Ramos (cell line): ENCODE measurements at regions not wholly inside any gene's neighbourhood (a gene's known extent, or its start where the extent isn't known, plus 50 kb on each side); places are given as distances from the start of the nearest gene placed in this dataset.

Source experiments
- in situ Hi-C: fragments of 300-500 bp; cut with MboI; formaldehyde crosslinking; loops from one replicate; pipeline ENCODE4 v1.14.3; 2022; ENCODE audit warnings: low sequenced_read_pairs; ENCODE audit not compliant: unreplicated experiment

- in situ Hi-C loops = no loop called here
Observed at GRCh38 chr7:155996718-155997280, 184.5 kb upstream of the SHH start.

- in situ Hi-C loops = no loop called here
Observed at GRCh38 chr7:155995183-155995612, 182.9 kb upstream of the SHH start.

DNA sequence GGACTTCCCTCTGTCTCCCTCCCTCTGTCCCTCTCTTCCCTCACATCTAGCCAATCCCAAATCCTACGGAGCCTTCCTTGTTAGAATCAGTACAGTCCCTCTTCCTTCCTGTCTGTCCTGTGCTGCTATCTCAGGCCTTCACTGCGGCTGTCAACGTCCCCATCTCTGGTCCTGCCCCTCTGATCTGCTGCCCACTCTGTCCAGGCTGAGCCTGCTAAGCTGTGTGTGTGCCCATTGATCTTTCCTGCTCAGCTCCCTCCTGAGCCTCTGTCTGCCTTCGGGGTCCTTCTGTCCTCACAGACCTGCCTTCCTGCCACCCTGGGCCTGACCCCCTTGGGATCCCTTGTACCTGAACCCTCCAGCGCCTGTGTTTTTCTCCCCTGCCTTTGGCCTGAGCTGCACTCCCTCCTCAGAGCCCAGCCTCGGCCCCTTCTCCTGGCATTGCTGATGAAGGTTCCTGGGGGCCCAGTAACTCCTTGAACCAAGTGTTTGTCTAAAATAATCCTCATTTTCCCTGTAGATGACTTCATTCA, 182.1 kb upstream of the SHH start:
- in situ Hi-C loops = no loop called here

DNA sequence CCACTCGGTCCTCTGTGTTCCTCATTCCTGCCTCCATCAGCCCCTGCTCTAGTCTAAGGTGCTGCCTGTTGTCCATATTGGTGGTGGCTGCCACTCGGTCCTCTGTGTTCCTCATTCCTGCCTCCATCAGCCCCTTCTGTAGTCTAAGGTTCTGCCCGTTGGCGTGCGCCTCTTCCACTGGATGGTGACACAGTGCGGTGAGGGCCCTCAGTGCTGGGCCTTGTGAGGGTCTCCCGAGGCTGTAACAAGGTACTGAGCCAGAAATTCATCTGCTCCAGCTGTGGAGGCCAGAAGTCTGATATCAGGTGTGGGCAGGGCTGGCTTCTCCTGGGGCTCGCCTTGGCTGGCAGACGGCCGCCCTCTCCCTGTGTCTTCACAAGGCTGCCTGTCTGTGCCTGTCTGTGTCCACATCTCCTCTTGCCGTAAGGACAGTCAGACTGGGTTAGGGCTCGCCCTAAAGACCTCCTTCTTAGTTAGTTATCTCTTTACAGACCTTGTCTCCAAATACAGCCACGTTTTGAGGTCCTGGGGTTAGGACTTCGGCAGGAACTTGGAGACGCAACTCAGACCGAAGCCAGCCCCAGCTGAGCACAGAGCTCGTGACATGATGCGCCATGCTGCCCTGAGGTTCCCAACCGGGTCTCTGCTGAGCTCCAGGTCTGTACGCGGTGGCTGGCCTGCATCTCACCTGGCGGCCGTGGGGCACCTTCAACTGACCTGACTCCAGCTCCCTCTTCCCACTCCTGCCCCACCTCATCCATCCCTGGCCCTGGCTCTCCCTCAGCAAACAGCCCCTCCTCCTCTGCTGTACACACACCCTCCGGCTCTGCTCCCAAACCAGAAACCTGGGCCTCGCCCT, 181.4 kb upstream of the SHH start:
- in situ Hi-C loops = no loop called here

DNA sequence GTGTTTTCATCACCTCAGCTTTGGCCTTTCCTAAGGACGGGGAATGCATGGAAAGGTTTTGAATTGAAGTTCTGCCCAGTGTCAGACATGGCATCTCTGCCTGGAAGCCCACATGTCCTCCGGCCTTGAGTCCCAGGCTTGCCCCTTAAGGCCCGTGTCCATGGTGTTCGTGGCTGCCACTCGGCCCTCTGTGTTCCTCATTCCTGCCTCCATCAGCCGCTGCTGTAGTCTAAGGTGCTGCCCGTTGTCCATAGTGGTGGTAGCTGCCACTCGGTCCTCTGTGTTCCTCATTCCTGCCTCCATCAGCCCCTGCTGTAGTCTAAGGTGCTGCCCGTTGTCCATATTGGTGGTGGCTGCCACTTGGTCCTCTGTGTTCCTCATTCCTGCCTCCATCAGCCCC, 180.7 kb upstream of the SHH start:
- in situ Hi-C loops = no loop called here

DNA sequence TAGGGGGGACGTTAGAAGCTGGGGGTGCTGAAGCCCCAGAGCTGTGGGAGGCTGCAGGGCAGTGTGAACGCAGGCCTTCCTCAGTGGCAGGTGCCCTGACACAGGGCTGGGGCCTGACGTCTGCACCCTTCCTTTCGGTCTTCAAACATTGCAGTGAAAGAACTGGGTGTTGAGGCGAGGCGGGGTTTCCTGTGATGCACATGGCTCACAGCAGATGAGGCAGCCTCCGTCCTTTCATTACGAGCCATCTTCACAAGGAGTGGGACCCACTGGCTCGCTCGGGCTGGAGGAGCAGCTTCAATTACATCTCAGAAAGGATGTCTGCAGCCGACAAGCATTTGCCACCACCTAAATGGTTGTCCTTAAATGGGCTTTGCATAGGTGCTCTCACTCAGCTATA, 180.3 kb upstream of the SHH start:
- in situ Hi-C loops = no loop called here

- in situ Hi-C loops = no loop called here
Observed at GRCh38 chr7:155992107-155992506, 179.8 kb upstream of the SHH start.

- in situ Hi-C loops = no loop called here
Observed at GRCh38 chr7:155991470-155991869, 179.2 kb upstream of the SHH start.

GRCh38 chr7:155988416-155988815, 176.2 kb upstream of the SHH start:
- in situ Hi-C loops = no loop called here

DNA sequence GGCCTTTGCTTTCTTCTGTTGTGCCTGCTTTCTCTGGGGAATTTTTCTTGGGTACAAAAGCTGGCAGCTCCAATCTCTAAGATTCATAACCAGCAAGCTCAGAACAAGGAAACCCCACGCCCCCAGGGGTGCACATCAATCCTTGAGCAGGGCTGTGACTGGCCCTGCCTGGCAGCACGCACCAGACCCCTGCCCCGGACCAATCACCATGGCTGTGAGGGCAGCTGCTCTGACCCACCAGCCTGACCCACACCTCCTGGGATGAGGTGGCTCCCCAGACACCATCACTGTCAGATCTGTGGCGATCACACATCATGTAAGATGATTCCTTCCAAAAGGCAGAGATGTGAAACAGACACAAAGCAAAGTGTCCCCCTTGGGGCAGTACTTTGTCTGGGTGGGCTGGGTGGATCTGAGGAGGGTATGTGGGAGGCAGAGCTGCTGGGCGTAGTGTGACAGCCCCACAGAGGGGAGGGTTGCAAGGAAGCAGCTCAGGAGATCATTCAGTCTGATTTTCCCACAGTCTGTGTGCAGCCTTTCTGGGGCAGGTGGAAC, 175.5 kb upstream of the SHH start:
- in situ Hi-C loops = no loop called here

DNA sequence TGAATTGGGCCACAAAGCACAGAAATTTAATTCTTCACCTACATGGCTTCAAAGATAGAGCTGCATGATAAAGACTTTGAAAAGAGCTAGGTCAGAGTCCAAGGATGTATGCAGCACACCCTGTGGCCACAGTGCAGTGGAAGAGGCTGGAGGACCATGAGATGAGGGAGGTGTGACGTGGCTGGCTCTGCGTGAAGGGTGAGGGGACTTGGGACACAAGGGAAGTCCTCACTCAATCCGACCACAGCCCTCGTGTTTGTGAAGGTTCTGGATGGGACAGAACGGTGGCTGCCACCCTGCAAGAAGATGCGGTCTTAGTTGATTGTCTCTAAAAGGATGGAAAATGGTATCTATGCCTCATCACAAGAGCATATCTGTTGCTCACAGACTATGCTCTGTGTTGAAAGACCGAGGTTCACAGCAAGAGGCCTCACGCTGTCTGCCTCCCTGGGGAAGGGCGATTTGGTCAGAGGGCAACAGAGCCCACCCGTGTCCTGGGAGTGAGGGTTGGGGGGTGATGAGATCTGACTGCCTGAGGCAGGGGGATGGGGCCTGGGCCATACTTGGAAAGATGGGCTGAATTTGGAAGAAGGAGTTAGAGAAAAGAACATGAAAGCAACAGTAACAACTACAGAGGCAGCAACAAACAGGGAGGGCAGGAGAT, 174.4 kb upstream of the SHH start:
- in situ Hi-C loops = no loop called here

DNA sequence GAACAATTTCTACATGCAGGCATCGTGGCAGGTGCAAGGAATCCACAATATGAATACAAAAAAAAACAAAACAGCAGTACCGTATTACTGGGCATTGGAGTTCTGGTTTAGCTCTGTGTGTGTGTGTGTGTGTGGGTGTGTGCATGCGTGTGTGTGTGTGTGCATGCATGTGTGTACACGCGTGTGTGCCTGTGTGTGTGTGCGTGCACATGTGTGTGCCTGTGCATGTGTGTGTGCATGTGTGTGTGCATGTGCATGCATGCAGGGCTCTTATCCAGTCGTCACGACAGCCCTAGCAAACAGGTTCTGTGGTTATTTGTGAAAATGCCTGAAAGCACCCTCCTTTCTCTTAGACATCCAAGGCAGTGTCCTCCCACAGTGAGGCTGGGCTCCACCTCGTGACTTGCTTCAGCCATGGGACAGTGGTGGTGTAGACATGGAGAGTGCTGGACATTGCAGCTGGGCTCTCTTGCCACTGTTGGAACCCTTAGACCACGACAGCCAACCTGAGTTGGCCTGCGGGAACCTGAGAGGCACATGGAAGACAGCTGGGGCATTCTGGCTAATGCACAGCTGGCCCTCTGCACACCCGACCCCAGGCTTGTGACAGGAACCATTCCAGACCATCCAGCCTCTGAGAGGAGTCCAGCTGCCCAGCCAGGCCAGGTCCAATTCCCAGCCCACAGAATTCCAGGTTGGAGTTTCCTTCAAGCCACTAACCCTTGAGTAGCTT, 173.4 kb upstream of the SHH start:
- in situ Hi-C loops = no loop called here

DNA sequence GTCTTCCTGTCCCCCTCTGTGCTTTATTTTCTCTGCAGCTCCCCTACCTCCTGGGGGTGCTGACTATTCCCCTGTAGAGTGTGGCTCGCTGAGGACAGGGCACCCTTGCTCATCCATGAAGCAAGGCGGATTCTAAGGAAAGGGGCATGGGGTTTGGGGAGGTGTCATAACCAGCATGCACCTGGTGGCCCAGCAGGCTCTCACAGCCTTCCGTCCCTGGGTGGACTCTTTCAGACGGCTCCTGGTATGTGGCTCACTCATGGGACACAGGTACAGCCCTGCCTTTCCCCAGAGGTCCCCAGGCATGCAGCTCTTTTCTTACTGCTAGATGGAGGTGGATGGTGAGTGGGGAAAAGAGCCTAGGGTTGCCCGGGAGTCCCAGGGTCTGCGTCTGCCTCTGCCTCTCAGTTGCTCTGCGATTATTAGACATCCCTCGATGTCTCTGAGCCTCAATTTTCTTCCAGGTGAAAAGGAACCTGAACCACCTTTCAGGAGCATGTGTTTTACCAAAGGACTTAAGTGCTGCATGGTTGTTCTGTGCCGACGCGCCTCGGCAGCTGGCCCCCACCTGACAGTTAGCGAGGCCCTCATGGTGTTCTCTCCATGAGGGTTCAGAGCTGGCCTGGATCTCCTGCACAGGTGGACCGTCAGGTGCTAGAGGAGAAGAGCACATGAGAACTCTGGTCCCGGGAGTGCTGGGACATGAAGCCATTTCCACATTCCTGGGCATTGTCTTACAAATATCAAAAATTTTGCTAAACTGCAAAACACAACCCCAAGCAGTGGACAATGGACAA, 172.5 kb upstream of the SHH start:
- in situ Hi-C loops = no loop called here

GRCh38 chr7:155984028-155984580, 171.8 kb upstream of the SHH start:
- in situ Hi-C loops = no loop called here

DNA sequence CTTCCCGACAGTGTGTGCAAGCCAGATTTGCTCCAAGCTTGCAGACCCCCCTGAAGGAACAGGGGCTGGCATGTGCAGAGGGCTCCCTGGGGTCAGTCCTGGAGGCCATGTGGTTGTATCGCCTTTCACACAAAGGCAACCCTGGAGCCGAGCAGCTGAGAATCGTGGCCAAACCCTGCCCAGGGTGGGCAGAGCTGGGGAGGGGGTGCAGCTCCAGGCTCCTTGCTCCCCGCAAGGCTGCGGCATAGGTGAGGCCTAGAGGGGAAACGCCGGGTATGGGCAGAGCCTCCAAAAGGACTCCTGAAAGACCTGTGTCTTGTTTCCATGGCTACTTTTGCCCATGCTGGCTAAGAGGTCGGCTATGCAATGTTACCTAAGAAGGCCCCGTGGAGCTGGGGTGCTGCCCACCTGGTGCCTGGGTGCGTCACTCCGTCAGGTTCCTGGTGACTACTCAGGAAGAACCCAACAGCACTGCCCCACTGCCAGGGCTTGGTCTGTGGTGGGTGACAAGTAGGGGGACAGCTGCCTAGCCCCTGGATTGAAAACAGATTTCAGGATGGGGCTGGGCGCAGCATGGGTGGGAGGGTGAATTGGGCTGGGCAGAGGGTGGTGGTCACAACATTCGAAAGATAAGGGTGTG, 171.0 kb upstream of the SHH start:
- in situ Hi-C loops = no loop called here

DNA sequence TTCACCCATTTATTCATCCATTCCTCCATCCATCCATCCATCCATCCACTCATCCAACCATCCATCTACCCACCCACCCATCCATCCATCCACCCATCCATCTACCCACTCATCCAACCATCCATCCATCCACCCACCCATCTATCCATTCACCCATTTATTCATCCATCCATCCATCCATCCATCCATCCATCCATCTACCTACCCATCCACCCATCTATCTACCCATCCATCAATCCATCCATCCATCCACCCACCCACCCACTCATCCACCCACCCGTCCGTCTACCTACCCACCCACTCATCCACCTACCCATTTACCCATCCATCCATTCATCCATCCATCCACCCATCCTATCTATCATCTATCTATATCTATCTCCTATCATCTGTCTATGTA, 169.4 kb upstream of the SHH start:
- in situ Hi-C loops = no loop called here

DNA sequence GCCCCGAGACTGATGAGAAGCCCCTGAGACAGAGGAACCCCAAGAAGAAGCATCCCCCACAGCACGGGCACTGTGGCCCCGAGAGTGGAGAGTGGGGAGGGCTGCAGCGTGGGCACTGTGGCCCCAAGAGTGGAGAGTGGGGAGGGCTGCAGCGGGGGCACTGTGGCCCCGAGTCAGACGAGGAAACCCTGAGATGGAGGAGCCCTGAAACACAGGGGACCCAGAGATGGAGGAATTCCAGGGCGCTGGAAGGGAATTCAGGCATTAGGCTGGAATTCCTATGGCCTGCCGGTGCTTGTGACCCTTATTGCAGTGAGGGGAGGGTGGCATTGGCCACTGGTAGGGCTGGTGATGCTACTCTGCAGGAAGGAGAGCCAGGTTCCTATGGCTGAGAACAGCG, 168.6 kb upstream of the SHH start:
- in situ Hi-C loops = no loop called here

- in situ Hi-C loops = no loop called here
Observed at GRCh38 chr7:155979994-155980393, 167.7 kb upstream of the SHH start.

- in situ Hi-C loops = no loop called here
Observed at GRCh38 chr7:155979566-155979965, 167.3 kb upstream of the SHH start.
